22Rv1 (cell line): ENCODE measurements at regions not wholly inside any gene's neighbourhood (a gene's known extent, or its start where the extent isn't known, plus 50 kb on each side); places are given as distances from the start of the nearest gene placed in this dataset.

ENCODE experiments used
- H3K27ac ChIP-seq: fragments of 450-650 bp; 2 replicates; pipeline ENCODE4 v1.5.1; 2017
- ZFX ChIP-seq: fragments of 450-650 bp; IDR thresholded peaks from 2 replicates; pipeline ENCODE4 v1.6.1; 2017; ENCODE audit warnings: antibody characterized with exemption, borderline replicate concordance
- TF ChIP-seq, protein P1 (sequence below): fragments of 450-650 bp; IDR thresholded peaks from 2 replicates; pipeline ENCODE4 v1.5.1; 2017; ENCODE audit warnings: mild to moderate bottlenecking

DNA sequence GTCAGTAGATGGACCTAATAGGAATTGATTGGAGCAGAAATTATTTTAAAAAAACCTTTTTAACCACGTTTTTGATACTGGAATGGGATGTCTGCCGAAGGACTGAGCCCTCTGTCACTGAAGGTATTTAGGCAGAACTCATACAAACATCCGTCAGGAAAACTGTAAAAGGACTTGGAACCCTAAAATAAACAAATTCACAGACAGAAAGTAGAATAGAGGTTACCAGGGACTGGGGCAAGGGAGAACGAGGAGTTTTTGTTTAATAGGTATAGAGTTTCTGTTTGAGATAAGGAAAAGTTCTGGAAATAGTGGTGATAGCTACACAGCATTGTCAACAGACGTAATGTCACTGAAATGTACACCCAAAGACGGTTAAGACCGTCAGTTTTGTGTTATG is 105.5 kb downstream of the BCOR start:
- no peak overlapping the region for H3K27ac ChIP-seq
- TF ChIP-seq ZFX = no peak
- TF ChIP-seq, protein P1, sequence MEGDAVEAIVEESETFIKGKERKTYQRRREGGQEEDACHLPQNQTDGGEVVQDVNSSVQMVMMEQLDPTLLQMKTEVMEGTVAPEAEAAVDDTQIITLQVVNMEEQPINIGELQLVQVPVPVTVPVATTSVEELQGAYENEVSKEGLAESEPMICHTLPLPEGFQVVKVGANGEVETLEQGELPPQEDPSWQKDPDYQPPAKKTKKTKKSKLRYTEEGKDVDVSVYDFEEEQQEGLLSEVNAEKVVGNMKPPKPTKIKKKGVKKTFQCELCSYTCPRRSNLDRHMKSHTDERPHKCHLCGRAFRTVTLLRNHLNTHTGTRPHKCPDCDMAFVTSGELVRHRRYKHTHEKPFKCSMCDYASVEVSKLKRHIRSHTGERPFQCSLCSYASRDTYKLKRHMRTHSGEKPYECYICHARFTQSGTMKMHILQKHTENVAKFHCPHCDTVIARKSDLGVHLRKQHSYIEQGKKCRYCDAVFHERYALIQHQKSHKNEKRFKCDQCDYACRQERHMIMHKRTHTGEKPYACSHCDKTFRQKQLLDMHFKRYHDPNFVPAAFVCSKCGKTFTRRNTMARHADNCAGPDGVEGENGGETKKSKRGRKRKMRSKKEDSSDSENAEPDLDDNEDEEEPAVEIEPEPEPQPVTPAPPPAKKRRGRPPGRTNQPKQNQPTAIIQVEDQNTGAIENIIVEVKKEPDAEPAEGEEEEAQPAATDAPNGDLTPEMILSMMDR = no peak

DNA sequence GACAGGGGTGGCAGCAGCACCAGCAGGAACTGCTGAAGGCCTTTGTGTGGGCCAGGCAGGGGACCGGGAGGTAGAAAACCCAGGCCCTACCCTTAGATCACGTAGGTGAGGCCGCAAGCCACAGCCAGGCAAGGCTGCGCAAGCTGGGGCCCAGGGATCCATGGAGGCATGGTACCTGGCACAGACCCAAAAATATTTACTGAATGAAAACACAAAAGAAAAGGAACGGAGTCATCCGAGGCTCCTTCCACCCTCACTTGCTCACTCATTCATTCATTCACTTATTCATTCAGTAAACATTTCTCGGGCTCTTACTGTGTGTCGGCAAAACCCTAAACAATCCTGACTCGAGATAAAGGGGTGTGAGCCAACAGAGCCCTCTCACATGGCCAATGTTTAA is 102.3 kb downstream of the BCOR start:
- no peak for TF ChIP-seq ZFX
- TF ChIP-seq, protein P1 = no peak
- no peak overlapping the region for H3K27ac ChIP-seq

DNA sequence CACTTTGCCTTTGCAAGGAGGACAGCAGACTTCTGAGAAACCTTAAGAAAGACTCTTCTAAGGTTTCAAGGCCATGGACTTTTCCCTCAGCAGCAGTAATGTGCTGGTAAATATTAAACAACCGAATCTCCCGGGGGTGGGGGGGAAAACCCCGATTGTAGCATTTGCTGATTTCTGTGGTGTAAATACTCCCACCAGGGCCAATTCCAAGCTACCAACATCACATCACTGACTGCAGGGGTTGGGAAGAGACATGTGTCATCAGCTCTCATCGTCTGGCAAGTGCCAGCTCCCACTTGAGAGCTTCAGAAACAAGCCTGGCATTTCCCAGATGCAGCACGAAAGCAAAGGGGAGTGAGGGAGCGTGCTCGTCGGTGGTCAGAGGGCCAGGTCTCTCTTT is 101.2 kb downstream of the BCOR start:
- no peak overlapping the region for H3K27ac ChIP-seq
- no peak for TF ChIP-seq ZFX
- TF ChIP-seq, protein P1 = no peak

DNA sequence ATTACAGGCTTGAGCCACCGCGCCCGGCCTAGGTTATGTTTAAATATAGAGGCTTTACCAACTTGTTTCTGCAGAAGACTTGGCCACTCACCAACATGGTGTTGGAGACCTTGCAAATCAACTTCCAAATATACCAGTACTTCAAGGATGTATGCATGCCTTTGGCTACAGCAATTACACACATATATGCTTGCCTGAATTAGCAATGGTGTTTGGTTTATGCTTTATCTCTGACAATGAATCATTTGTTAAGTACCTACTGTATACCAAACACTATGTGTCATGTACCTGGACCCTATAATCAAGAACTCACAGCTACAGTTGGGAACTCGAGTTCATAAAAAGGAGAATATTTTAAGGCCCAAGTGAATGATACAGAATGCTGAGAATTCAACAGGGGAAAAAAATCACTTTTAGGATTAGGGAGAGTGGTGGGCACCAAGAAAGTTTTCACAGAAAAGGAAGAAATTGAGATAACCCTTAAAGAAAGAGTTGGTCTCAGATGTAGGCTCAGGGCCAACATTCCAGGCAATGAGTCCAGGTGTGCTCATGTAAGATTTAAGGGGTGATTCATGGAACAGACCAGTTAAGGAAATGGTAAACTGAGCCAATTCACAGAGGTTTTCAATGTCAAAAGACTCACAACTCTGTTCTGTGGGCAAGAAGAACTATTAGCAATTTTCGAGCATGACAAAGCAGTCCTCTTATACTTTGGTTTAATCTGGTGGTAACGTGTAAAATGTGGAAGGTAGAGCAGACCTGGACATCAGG is 98.9 kb downstream of the BCOR start:
- TF ChIP-seq ZFX = no peak
- TF ChIP-seq, protein P1 = no peak
- no peak overlapping the region for H3K27ac ChIP-seq
